ENCODE measurements at regions not wholly inside any gene's neighbourhood (a gene's known extent, or its start where the extent isn't known, plus 50 kb on each side); places are given as distances from the start of the nearest gene placed in this dataset.

DNA sequence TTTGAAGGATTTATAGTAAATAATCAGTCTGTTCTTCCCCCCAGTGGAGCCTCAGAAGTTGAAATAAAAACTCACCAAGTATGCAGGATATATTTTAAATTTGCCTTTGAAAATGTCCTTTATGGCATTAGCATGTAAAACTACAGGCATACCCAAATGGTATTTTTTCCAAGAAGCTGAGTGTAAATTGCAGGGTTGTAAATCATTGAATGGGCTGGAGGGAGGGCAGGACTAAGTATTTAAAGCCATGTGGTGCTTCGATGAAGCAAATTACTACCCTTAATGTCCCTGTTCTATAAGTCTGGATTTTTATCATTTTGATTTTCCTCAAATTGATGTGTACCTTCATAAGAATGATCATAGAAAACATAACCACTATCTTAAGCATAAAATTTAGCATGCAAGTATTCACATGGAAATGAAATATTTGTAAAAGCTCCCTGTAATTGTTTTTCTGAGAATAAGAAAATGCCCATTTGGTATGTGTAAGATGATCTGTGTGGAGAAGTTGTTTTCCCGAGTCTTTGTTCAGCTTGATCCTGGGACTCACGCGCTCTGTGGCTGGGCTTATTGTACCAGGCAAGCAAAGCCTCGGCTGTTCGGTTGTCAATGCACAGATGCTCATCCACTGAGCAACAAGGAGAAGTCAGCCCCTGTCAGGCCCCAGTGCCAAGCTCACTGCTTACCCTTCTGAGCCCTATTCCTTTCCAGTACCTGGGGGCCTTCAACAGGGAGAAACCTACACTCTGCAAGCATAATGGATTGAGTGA, 66.7 kb downstream of the CD164 start:
- no peak for TF ChIP-seq POLR2A (IDR thresholded peaks at IDR 0.05; ENCODE audit: low read depth, low read length)
- FAIRE-seq (no peak), DNase-seq (ENCODE audit: insufficient read length, low spot score) (no peak)

DNA sequence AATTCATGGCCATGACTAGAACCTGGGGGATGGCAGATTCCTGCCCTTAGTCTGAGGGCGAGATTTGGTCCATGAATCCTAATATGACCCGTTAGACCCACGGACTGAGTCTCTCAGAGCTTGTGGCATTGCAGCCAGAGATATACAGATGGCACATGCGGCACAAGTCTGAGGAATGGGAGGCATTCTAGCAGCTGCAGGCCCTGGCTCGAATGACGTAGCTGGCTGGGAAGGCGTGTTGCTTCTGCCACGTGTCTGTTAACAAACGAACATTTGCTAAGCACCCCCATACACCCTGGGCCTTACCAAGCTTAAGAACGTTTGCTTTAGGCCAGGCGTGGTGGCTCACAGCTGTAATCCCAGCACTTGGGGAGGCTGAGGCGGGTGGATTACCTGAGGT, 68.0 kb downstream of the CD164 start:
- FAIRE-seq (no peak), DNase-seq (ENCODE audit: insufficient read length, low spot score) (no peak)
- no peak for TF ChIP-seq POLR2A (IDR thresholded peaks at IDR 0.05; ENCODE audit: low read depth, low read length)

DNA sequence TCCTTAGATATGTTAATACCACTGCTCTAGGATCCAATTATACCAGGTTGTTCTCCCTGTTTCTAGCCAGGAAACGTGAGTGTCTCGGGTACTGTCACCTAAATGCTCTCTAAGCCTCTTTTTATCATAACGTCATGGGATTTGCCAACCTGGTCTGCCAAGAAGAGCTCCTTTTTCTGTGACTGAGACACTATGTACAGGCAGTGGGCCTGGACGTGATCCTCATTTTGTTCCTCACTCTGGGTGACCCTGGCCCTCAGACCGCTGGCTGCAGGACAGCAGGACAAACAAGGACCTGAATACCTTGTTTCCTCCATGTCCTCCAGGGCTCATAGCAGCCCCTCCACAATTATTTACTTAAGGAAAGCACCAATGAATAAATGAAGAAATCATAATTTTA, 69.1 kb downstream of the CD164 start:
- TF ChIP-seq POLR2A (IDR thresholded peaks at IDR 0.05; ENCODE audit: low read depth, low read length) = no peak
- FAIRE-seq (no peak), DNase-seq (ENCODE audit: insufficient read length, low spot score) (no peak)

DNA sequence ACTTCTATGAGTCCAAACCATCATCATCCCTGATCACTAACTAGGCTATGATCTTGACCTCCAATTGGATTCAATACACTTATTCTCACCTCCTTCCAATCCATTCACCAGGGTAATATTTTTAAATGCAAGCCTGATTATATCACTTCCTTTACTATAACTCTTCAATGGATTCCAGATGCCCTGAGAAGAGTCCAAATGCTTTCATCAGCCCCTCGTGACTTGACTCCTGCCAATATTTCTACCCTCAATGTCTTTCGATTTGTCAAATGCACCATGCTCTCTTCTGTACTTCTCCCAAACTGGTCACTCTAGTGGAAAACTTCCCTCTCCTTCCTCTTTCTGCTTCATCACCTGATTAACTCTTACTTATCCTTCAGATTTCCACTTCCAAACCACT, 70.8 kb downstream of the CD164 start:
- TF ChIP-seq POLR2A (IDR thresholded peaks at IDR 0.05; ENCODE audit: low read depth, low read length) = no peak
- no peak for DNase-seq (ENCODE audit: insufficient read length, low spot score)
- no peak for FAIRE-seq

GRCh38 chr6:109309917-109310316, 72.3 kb downstream of the CD164 start:
- no peak for TF ChIP-seq POLR2A (IDR thresholded peaks at IDR 0.05; ENCODE audit: low read depth, low read length)
- DNase-seq (ENCODE audit: insufficient read length, low spot score) = no peak
- FAIRE-seq = no peak

GRCh38 chr6:109308018-109308492, 74.2 kb downstream of the CD164 start:
- TF ChIP-seq POLR2A (IDR thresholded peaks at IDR 0.05; ENCODE audit: low read depth, low read length) = no peak
- FAIRE-seq (peak; percentile 61), DNase-seq (ENCODE audit: insufficient read length, low spot score) (peak; percentile 45)

- TF ChIP-seq POLR2A (IDR thresholded peaks at IDR 0.05; ENCODE audit: low read depth, low read length) = no peak
- FAIRE-seq (no peak), DNase-seq (ENCODE audit: insufficient read length, low spot score) (no peak)
Measured at GRCh38 chr6:109306733-109307132, 75.5 kb downstream of the CD164 start.

DNA sequence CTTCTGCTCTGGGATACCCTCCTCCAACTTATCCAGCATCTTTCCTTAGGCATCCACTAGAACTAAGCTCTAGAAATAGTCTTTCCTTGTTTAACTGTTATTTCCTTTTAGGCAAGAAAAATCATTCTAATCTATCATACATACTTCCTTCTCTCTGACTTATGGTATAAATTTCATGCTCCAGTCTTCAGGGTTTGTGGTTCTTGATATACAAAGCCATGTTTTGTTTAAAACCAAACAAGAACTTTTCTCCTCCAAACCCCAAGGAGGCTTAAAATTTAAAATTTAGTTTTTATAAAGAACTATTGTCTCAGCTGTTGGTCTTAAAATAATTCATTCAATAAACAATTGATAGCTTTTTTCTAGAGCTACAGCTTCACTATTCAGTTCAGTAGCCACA, 77.2 kb downstream of the CD164 start:
- no peak for TF ChIP-seq POLR2A (IDR thresholded peaks at IDR 0.05; ENCODE audit: low read depth, low read length)
- DNase-seq (ENCODE audit: insufficient read length, low spot score) (no peak), FAIRE-seq (no peak)

DNA sequence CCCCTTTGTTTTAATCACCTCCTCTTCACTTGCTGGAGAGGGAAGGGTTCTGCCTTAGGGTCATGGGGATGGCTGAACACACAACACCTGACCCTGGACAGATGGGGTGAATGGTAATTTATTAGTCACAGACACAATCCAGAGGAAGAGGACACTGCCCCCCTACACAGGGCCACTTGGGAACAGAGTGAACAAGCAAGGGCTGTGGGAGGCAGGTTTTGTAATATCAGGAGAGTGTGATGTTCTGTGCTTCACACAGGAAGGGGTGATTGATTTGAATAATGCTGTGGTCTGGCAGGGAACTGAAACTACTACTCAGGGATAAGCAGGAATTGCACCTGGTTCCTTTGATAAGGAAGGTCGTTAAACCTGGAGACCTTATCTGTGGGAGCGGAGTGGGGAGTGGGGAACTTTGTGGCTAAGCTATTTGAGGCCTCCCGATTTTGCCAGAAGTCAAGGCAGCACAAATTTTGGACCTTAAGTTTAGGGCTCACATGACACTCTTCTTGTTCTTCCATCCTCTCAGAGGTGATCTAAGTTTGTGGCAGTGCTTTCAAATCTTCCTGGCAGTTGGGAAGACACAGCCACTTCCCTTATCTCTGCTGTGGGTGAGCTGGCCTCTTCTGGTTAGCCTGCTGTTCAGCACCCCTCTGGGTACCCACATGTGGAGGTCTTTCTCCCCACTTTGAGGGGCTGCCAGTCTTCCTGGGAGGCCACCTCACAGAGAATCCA, 77.8 kb downstream of the CD164 start:
- no peak for TF ChIP-seq POLR2A (IDR thresholded peaks at IDR 0.05; ENCODE audit: low read depth, low read length)
- DNase-seq (ENCODE audit: insufficient read length, low spot score) = no peak
- no peak for FAIRE-seq

DNA sequence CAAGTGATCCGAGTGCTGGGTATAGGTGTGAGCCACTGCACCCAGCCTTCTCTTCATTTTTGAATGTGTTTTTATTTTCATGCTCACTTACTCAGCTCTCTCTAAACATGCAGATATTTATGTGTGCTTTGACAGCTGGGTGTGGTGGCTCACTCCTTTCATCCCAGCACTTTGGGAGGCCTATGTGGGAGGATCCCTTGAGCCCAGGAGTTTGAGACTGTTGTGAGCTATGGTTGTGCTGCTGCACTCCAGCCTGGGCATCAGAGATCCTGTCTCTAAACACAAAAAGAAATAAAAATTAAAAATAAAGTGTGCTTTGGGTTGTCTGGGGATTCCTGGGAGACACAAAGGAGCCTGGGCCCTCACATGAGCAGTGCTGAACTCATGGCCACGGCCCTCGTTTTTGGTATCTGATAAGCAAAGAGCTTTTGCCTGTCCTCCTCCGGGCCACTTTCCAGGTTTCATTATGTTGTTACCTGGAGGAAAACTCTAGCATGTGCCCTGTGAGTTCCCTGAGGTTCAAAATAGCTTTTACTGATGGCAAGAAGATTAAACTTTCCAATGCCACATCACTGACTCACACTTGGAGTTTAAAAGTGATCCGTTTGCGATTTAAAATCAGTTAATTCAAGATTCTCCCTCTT, 78.5 kb downstream of the CD164 start:
- FAIRE-seq = no peak
- TF ChIP-seq POLR2A (IDR thresholded peaks at IDR 0.05; ENCODE audit: low read depth, low read length) = no peak

DNA sequence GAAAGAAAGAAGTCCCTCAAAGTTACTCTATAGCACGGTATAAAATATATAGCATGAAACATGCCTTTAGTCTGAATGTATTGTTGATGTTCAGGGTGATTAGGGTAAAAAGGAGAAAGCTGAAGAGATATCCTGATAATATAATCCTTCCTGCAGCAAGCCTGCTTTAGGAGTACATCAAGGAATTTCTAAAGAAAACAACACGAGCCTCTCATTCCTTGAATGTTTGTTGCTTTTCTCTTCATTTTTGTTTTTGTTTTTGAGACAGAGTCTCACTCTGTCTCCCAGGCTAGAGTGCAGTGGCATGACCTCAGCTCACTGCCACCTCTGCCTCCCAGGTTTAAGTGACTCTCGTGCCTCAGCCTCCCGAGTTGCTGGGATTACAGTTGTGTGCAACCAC, 79.1 kb downstream of the CD164 start:
- FAIRE-seq (no peak), DNase-seq (ENCODE audit: insufficient read length, low spot score) (no peak)
- TF ChIP-seq POLR2A (IDR thresholded peaks at IDR 0.05; ENCODE audit: low read depth, low read length) = no peak

More for the DNA sequence above, 78.5 kb downstream of the CD164 start:
- no peak for DNase-seq (ENCODE audit: insufficient read length, low spot score)

DNA sequence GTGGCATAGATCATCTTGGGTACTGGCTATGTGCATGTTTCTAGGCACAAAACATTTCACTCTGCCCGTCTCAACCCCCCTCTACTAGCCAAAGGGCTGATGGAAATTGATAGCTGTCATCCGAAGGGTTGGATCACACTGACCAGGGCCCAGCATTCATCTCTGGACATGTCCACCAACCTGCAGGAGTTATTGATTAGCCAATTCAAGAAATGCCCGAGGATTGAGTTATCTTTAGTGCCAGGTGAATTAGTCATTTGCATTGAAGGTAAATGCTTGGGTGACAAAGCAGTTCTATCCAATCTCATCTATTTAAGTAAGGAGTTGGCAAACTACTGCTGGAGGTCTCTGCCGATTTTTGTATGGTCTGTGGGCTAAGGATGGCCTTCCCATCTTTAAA, 80.1 kb downstream of the CD164 start:
- FAIRE-seq (no peak), DNase-seq (ENCODE audit: insufficient read length, low spot score) (no peak)
- no peak for TF ChIP-seq POLR2A (IDR thresholded peaks at IDR 0.05; ENCODE audit: low read depth, low read length)

GRCh38 chr6:109301418-109301817, 80.8 kb downstream of the CD164 start:
- DNase-seq (ENCODE audit: insufficient read length, low spot score) (no peak), FAIRE-seq (no peak)
- TF ChIP-seq POLR2A (IDR thresholded peaks at IDR 0.05; ENCODE audit: low read depth, low read length) = no peak

GRCh38 chr6:109300874-109301273, 81.4 kb downstream of the CD164 start:
- FAIRE-seq (no peak), DNase-seq (ENCODE audit: insufficient read length, low spot score) (no peak)
- TF ChIP-seq POLR2A (IDR thresholded peaks at IDR 0.05; ENCODE audit: low read depth, low read length) = no peak
